T-helper 2 cell treated with Interferon-gamma antibody and Interleukin-4, amounts not matched to agents 100 ng/mL and 5 ng/mL, for 36 hours (primary cell): ENCODE measurements at regions not wholly inside any gene's neighbourhood (a gene's known extent, or its start where the extent isn't known, plus 50 kb on each side); places are given as distances from the start of the nearest gene placed in this dataset.

Experiments
- intact Hi-C: fragments of 100-400 bp; cut with micrococcal nuclease; formaldehyde crosslinking; loops from one replicate; pipeline ENCODE4 v1.15.1; 2023

DNA sequence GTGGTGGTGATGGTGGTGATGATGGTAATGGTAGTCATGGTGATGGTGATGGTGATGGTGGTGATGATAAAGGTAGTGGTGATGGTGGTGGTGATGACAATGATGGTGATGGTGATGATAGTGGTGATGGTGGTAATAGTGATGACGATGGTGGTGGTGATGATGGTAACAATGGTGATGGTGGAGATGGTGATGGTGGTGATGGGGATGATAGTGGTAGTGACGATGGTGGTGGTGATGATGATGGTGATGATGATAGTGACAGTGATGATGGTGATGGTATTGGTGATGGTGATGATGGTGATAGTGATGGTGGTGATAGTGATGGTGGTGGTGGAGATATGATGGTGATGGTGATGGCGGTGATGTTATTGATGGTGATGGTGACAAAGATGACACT lies 108.4 kb upstream of the NKX1-1 start:
- intact Hi-C loops: loop anchor here (10.0 kb wide), 1 partner anchor 380 kb away; no protein-coding TSS in a partner anchor

DNA sequence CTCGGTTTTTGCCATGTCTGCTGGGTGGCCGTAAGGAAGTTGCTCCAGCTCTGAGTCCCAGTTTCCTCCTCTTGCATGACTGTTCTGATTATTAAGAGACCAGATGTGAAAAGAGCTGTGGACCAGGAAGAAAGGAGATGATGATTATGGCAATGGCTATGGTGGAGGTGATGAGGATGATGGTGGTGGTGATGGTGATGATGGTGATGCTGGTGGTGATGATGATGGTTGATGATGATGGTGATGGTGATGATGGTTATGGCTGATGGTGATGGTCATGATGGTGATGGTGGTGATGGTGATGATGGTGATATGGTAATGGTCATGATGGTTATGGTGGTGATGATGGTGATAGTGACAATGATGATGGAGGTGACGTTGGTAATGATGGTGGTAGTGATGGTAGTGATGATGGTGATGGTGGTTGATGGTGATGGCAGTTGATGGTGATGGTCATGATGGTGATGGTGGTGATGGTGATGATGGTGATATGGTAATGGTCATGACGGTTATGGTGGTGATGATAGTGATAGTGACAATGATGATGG lies 107.8 kb upstream of the NKX1-1 start:
- intact Hi-C loops: loop anchor here (10.0 kb wide), 1 partner anchor 379 kb away; no protein-coding TSS in a partner anchor

DNA sequence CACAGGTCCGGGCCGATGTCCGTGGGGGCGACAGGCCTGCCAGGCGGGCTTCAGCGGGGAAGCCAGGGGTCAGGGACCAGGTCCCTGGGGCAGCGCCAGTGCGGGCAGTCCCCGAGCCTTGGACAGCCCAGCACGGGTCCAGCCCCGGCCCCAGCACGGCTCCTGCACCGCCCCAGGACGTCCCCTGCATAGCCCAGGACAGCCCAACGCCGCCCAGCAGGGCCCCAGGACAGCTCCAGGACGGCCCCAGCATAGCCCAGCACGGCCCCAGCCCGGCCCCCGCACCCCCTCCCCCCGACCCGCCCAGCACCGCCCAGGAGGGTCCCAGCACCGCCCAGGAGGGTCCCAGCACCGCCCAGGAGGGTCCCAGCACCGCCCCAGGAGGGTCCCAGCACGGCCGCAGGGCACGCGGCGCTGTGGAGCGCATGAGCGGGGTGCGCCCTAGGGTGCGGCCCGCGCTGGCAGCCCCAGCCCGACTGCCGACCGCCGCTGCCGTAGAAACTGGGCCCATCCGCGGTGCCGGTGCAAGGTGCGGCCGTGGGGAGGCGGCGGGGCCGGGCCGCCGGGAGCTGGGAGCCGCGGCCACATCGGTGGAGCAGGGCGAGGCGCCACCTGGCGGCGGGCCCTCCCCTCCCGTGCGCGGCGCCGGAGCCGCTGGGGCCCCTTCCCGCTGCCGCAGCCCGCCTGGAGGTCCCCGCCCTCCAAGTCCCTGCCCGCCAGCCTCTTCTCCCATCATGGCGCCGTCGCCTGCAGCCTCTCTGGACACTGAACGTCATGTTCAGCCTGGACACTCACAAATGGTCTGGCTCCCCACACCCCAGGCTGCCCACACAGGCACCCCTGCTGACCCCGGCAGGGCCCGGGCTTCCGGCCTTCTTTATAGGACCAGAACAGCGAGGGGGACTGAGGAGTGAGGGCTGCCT lies 106.8 kb upstream of the NKX1-1 start:
- intact Hi-C loops: loop anchor here (10.0 kb wide), 1 partner anchor 378 kb away; no protein-coding TSS in a partner anchor

DNA sequence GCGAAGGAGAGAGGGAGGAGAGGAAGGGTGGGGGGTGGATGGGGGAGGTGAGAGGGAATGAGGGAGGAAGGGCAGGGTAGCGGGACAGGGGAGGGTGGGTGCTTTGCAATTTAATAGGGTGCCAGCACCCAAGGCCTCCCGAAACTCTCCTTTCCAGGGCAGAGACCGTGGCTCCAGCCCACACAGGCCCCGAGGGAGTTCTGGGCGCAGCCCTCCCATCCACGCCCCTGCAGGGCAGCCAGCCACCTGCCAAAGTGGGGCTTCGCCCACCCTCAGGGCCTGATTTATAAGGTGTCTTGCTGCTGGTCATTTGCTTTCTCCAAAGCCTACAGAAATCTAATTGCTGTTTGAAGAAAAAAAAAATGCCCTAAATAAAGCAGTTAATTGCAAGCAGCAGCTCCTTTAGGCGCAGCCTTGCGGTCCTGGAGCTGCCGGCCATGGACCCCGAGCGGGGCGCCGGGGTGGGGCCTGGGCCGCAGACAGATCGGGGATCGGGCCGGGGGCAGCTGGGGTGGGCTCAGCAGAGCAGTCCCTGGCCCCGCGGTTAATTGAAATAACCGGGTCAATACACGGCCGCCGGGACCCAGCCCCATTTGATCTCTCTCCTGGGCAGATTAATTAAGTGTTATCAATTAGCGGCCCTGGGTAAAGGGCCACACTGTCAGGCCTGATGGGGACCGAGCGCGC lies 106.0 kb upstream of the NKX1-1 start:
- intact Hi-C loops: loop anchor here (10.0 kb wide), 1 partner anchor 377 kb away; no protein-coding TSS in a partner anchor

DNA sequence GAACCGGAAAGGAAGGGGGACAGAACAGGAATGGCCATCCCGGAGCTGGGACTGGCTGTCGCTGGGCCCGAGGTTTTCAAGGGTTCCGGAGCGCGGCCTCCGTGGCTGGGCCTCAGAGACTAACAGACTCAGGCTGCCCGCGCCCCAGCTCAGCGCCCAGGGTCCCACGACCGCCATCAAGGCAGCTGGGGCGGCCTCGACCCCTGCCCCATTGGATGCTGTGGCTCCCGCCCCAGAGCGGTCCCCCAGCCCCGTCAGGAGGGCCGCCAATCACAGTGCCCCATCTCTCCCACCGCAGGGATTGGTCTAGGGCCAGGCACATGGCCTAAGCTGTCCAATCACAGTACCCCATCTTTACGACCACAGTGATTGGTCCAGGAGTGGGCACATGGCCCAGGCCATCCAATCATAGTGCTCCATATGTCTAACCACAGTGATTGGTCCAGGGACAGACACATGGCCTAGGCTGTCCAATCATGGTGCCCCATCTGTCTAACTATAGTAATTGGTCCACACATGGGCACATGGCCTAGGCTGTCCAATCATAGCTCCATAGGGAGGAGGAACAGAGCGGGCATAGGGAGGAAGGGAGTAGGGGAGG lies 105.3 kb upstream of the NKX1-1 start:
- intact Hi-C loops: loop anchor here (10.0 kb wide), 1 partner anchor 377 kb away; no protein-coding TSS in a partner anchor

DNA sequence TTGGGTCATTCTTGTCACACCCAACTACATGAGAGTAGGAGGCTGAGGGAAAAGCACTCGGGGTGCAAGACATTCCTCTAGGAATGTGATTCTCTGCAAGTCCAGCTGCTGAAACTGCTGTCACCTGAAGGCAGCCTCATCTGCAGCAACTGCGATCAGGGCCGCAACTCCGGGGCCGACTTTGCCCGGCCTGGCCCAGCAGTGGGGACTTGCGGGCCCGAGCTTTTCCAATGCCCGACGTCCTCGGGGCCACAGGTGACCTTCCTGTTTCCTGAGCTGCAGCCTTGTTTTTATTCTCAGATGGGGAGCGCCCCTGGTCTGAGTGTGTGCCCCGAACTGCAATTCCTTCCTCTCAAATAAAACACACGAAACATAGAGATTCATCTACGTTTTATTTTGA lies 104.7 kb upstream of the NKX1-1 start:
- intact Hi-C loops: loop anchor here (10.0 kb wide), 1 partner anchor 376 kb away; no protein-coding TSS in a partner anchor

DNA sequence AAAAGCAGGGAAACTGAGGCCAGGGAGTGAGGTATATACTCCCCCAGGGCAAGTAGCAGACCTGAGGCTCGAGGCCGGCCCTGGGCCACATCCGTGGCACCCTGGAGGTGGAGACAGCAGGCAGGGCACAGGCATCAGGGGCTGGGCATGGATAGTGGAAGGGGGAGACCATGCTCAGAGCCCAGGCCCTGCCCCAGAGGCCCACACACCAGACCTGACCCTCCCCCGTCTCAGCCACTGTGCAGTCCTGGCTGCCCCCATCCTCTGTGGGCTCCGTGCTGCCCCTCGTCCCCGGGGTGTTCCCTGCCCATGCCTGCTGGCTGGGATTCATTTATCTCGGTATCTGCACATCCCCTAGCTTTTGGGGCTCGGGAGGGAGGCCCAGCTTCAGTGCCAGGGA lies 103.1 kb upstream of the NKX1-1 start:
- intact Hi-C loops: no loop called here

DNA sequence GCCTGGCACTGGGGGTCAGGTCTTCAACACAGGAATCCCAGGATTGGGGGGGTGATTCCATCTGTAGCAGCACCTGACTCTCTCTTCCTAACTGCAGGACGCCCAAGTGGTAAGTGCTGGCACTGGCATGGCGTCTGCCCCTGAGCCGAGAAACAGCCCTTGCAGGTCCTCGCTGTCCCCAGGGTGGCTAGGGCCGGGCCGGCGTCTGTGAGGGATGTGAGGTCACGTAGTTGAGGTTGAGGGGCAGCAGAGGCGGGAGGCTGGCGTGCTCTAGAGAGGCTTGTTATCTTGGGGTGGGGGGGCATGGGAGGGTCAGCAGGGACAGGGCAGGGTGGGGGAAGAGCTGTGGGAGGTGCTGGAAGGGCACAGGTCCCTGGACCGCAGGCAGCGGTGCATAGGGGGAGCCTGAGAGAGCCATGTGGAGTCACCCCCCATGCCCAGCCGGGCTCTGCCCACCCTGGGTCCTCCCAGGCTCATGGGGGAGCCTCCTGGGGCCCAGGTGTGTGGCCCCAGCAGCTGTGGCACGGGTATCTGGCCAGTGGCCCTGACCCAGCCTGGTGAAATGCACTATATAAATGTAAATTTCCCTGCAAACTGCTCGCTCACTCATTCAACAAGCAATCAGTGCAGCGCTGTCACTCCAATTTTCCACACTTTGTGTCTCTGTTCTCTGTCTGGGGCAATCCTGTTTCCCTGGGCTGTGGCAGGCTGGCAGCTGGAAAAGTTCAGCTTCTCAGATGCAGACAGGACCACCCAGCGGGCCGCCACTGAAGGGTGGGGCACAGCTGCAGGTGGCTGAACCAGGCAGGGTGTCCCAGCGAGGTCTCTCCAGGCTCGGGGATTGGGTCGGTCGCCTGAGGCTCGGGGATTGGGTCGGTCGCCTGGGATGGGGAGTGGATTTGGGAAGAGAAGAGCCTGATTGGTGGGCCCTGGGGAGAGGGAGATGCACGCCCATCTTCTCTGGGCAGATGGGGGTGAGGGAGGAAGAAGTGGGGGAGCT lies 102.2 kb upstream of the NKX1-1 start:
- intact Hi-C loops: no loop called here

DNA sequence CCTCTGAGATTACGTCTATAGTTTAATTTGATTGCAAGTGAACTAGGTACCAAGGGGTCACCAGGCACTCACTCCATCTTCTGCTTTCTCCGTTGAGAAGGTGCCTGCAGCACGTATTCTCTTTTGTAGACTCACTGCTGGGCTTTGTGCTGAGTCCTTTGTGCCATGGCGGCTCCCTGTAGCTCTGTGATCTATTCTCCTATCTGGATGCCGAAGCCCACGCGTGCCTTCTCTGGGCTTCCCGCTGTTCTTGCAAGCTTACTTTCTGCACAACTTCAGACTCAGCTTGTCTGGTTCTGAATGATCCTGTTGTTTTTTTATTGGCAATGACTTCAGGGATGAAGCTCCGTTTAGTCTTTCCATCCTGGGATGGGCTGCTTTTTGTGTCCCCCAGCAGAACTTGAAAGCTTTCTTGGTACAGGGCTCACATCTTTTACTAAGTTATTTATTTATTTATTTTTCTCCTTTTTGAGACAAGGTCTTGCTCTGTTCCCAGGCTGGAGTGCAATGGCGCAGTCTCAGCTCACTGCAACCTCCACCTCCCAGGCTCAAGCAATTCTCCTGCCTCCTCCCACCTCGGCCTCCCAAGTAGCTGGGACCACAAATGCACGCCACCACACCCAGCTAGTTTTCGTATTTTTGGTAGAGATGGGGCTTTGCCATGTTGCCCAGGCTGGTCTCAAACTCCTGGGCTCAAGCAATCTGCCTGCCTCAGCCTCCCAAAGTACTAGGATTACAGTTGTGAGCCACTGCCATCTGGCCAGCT lies 100.9 kb upstream of the NKX1-1 start:
- intact Hi-C loops: no loop called here

DNA sequence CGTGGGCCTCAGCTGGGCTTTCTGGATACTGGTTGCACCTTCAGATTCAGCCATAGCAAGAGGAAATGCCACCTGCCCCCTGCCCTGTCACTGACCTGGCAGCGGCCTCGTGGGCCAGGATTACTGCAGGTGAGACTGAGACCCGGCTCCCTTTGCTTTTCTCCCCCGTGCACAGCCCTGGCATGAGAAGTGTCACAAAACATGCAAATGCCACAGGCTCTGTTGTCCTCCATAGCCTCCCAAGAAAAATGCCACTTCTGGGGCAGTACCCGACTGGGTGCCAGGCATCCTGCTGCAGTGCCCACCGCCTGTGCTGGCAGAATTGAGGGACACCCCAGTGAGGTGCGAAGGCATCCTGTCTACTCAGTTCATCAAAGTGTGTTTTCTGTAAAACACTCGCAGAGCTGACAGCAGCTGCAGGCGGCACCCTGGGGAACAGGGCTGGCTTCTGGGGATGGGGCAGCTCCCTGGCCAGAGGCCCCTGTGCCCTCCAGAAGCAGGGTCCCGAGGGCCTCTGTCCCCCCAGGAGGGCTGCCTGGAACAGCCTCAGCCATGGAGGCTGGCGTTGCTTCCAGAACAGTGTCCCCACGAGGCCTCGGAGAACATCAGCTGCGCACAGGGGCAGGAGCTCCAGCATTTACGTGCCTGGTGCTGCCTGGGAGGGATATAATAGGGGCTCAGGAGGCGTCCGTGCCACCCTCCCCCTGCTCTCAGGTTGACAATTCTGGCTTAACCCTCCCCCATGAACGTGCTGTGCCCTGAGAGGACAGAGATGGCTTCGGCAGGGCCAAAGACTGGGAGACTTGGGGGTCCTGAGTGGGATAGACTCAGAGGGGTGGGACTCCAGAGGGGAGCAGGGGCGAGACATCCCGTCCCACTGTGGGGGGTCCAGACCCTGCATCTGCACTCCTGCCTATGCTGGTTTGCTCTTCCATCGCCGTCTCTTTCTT lies 99.5 kb upstream of the NKX1-1 start:
- intact Hi-C loops: no loop called here

DNA sequence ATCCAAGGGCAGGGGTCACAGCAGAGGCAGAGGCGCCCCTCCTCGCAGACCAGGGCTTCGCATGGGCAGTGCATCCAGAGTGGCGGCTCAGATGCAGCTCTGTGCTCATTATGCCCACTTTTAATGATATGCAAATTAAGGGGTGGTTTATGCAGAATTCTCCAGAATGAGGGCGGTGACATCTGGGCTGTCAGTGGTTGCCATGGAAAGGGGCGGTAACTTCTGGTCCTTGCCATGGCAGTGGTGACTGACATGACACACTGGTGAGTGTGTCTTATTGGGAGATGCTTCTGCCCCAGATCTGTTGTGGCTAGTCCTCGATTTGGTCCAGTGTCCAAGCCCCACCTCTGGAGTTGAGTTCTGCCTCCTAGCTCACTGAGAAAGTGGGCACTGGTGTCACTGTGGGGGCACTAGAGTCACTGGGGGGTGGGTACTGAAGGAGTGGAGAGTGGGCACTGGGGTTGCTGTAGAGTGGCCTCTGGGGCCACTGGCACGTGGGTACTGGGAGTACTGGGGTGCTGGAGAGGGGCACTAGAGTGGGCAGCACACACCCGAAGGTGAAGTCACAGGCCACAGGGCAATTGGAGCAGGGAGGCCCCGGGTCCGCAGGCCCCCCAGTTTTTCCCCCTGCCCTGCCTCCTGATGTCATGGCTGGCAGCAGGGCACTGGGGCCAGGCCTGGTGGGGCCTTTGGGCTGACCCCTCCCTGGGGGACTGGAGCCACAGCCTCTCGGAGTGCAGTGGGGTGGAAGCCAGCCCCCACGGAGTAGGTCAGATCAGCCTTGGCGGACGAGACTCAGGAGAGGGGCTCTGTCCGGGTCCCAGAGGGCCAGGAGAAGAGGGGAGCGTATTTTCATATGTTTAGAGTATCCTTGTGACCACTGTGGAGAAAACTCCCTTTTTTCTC lies 98.6 kb upstream of the NKX1-1 start:
- intact Hi-C loops: no loop called here

DNA sequence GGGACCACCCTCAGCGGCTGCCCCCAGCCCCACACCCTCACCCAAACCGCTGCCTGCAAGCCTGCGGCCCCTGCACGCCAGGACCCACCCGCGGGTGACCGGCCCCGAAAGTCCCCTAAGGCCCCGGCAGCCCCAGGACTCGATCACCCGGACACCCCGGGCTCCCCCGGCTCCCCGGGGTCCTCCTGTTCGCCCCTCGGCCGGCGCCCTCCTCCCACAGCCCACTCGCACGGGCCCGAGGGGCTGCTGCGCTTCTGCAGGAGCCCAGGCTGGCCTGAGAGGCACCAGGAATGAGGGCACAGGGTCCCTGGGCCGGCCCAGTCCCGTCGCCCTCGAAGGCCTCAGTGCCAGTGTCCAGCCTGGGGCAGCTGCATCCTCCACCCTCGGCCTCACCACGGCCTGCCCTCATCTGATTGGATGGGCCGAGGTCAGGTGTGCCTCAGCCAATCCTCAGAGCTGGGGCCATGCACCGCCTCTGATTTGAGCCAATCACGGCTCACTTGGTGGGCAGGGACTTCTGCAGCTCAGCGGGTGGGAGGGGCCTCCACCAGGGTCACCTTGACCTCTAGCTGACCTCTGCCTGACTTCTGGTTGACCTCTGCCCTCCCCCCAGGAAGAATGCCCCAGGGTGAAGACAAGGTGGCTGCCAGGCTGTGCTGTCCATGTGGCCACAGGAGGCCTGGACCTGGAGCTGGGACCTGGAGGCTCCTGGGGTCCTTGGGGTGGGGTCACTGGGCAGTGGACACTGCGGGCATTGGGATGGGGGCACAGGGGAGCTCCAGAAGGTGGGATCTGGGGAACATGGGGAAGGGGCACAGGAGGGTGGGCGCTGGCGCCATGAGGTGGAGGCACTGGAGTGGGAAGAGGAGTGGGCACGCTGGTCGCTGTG lies 97.6 kb upstream of the NKX1-1 start:
- intact Hi-C loops: no loop called here

DNA sequence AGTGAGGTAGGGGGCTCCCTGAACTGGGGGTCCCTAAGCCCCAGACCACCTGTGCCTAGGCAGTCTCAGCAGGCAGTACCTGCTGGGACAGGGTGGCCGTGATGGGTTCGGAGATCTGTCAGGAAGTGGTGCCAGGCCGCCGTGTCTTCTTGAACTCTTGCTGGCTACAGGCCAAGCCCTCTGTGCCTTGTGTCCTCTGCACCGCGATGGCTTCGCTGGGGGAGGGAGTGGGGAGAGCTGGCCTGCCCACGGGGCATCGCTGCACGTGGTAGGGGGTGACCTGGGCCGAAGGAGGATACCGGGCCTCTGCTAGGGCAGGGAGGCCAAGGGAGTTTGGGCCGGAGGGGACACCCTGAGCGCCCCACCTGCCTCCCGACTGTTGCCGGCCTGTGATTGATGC lies 96.7 kb upstream of the NKX1-1 start:
- intact Hi-C loops: no loop called here

DNA sequence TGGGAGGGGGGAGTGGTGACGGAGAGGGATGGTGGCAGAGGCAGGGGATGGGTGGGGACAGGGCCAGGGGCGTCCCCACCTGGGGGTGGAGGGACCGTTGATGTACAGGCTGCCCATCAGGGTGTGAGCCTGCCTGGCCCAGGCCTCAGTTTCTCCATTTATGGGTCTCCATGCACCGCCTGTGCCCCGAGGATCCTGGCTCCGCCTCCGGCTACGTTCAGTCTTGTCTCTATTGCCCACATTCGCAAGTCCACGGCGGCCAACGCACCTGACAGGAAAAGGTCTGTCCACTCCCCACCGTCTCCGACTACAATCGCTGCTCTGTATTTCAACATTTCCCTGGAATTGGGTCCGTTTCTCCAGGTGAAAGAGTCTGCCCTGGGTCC lies 96.3 kb upstream of the NKX1-1 start:
- intact Hi-C loops: no loop called here

DNA sequence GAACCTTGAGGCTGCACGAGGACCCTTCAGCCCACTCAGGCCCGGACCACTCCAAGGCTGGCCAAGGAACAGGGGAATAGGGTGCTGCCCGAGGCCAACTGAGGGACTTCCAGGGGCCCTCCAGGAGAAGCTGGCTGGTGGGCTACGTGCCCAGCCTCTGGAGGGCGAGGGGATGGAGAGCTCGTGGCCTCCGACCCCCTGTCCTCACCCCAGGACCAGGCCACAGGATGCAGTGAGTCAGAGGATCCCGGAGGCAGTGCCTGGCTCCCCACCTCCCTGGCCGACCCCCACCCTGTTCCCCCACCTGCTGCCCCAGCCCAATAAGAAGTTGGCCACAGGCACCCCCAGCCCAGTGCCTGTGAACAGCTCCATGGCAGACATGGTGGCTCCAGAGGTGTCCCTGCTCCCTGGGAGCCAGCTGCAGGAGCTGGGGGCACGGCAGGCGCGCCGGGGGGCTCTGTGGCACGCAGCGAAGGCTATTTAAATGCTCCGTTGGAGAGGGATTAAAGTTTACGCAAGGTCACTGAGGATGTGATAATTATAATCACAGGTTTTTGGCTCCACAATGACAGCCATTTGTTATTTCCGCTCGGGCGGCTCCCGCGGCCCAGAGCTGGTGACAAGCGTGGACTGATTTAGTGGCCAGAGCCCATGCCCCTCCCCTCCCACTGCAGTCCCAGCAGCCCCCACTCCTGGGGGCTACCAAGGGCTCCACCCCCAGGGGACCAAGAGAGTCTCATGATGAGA lies 95.7 kb upstream of the NKX1-1 start:
- intact Hi-C loops: no loop called here
